Hepatic stellate cell (primary cell): ENCODE measurements at regions not wholly inside any gene's neighbourhood (a gene's known extent, or its start where the extent isn't known, plus 50 kb on each side); places are given as distances from the start of the nearest gene placed in this dataset.
"Not testable (repeated sequence)": the region's sequence is repeated elsewhere in the genome, so short reads cannot be mapped to it uniquely, and the experiment has no call there.

Experiments used
- DNase-seq: peaks from one replicate; pipeline ENCODE4 v3.0.0; 2011; ENCODE audit warnings: low spot score

- no peak for DNase-seq
Measured at GRCh38 chr13:69649063-69649392, 458.6 kb upstream of the ATXN8OS start.

GRCh38 chr13:69648340-69649062, 459.1 kb upstream of the ATXN8OS start:
- DNase-seq: no peak

DNA sequence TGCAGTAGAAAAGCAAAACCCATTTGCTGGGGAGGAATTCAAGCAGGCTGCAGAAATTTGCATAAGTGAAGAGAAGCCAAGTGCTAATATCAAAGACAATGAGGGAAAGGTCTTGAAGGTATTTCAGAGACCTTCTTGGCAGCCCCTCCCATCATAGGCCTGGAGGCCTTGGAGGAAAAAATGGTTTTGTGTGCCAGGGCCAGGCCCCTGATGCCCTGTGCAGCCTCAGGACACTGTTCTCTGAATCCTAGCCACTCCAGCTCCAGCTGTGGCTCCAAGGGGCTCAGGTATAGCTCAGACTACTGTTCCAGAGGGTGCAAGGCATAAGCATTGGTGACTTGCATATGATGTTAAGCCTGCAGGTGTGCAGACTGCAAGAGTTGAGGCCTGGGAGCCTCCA, 463.2 kb upstream of the ATXN8OS start:
- DNase-seq: no peak

DNA sequence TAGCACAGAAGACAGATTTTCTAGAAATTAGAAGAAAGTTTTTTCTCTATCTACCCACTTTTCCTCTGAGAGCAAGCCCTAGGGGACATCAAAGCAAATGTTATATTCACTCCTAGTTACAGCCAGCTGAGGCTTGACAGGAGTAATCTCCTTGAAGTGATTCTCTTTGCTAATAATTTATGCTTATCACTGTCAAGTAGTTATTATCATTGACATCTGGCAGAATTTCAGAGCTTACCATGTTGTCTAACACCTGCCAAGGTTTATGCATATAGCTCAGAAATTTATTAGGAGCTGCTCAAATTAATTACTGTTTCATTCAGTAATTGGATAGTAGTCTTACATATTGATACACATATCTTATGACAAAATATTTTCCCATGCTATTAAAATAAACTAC, 465.9 kb upstream of the ATXN8OS start:
- DNase-seq: no peak

DNA sequence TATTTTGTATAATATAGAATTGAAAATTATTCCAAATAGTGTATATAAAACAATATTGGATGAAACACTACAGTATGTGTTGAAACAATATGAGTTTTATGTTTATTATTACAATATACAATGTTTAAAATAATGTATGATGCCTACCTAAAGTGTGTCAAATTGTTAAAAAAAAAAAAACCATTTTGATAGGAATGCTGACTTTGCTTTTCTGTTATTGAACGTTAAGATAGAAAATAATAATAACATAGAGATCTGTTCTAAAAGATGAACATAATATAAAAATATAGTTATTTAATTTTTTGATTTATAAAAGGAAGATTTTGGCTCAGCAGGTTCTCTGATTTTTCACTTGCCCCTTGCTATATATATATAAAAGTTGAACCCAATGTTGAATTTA, 474.6 kb upstream of the ATXN8OS start:
- no peak for DNase-seq

DNA sequence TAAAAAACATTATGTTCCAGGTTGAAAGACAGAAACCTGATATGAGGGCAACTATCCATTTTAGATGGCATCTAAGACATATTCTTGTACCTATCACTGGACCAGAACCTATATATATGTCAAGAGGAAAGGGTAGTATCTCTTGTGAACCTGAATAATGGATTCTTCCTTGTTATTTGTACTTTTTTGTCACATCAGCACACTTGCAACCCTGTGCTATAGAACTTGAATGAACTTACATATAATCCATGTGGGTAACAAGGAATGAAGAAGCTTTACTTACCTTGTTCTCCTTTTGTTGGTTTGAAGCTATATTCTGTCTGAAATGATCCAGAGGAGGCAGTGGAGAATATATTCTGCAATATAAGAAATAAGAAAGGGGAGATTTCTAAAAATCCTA, 483.7 kb upstream of the ATXN8OS start:
- DNase-seq: no peak

- DNase-seq: no peak
Measured at GRCh38 chr13:69619651-69620050, 488.0 kb upstream of the ATXN8OS start.

GRCh38 chr13:69618838-69619237, 488.8 kb upstream of the ATXN8OS start:
- no peak for DNase-seq

- DNase-seq: no peak
Measured at GRCh38 chr13:69618393-69618792, 489.2 kb upstream of the ATXN8OS start.

DNA sequence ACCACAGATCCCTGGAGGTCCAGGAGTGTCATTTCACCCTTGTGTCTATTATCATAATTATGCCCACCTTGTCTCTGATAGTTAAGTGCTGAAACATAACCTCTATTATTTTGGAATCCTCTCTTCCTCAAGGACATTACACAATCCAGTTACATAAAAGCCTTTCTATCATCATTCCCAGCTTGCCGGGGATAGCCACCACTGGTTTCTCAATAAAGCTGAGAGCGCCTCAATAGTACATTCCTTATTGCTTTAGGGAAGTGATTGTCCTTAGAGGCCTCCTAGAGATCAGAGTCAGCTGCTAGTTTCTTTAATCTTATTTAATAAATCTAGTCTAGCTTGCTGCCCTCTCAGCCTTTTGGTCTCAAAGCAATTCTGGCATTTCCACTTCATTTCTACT, 490.0 kb upstream of the ATXN8OS start:
- no peak for DNase-seq

DNA sequence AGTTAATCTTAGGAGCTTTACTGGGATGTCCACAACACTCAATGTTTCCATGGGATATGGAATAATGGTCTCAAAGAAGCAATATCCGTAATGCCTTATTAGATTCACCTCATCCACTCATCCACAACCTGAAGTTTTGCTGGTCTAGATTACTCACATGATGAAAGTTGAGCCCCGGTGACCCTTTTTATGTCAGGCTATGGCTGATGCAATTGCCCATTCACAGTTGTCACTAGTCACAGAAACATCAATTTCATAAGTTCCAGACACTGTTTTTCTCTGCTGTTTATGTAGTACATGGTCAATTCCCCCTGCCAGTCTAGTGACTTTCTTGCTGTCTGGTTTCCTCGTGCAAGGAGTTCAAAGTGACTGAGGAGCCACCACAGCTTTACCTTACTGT, 491.2 kb upstream of the ATXN8OS start:
- DNase-seq: no peak

DNA sequence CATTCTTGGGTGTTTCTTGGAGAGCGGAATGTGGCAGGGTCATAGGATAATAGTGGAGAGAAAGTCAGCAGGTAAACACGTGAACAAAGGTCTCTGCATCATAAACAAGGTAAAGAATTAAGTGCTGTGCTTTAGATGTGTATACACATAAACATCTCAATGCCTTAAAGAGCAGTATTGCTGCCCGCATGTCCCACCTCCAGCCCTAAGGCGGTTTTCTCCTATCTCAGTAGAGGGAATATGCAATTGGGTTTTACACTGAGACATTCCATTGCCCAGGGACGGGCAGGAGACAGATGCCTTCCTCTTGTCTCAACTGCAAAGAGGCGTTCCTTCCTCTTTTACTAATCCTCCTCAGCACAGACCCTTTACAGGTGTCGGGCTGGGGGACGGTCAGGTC, 492.6 kb upstream of the ATXN8OS start:
- DNase-seq: not testable (repeated sequence)

DNA sequence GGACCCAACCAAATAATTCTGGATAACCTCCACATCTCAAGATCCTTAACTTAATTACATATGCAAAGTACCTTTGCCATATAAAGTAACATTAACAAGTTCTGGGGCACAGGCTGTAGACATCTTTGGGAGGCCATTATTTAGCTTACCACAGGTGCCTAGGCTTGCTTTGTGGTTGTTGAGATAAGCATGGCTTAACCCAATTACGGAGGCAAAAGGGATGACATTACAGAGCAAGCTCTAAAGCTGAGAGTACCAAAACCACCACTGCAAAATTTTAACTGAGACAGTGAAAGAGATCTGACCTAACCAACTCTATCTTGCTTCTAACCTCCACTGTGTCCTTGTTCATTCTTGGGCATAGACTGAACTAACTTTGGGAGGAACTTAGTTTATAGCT, 502.9 kb upstream of the ATXN8OS start:
- DNase-seq: no peak

DNA sequence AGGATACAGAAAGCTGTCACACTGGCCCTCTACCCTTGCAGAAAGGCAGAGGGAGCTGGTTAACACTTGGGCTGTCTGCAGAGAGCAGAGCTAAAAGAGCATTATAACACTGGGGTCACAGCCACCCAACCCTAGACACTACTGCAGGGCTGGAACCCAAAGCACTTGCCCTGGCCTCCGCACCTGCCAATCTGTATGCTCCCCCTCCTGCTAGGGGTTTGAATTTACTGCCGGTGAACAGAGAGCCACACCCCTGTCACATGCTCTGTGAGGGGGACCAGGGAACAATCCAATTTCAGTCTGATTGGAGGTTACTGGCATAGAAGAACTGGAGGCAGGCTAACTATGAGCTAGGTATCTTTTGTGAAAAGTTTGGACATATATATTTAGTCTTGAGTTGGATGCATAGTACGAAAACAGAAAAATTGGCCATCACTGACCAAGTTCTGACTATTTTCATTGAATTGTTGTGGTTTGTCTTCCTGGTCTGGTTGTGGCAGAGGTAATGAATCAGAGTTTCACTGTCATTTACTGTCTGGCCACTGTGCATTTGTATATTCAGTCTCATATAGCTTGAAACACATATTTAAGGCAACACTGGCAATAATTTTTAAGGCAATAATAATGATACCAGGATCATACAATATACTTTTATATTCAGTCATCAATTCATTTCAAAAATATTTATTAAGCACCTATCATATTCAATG, 504.3 kb upstream of the ATXN8OS start:
- no peak for DNase-seq

GRCh38 chr13:69601661-69602060, 506.0 kb upstream of the ATXN8OS start:
- no peak for DNase-seq

- DNase-seq: no peak
Measured at GRCh38 chr13:69600811-69601210, 506.8 kb upstream of the ATXN8OS start.

GRCh38 chr13:69597088-69597487, 510.5 kb upstream of the ATXN8OS start:
- no peak for DNase-seq

GRCh38 chr13:69595181-69595580, 512.4 kb upstream of the ATXN8OS start:
- no peak for DNase-seq

- DNase-seq: no peak
Measured at GRCh38 chr13:69591437-69591836, 516.2 kb upstream of the ATXN8OS start.

- no peak for DNase-seq
Measured at GRCh38 chr13:69589531-69590235, 517.9 kb upstream of the ATXN8OS start.

GRCh38 chr13:69585656-69586055, 522.0 kb upstream of the ATXN8OS start:
- DNase-seq: no peak

GRCh38 chr13:69580255-69580654, 527.4 kb upstream of the ATXN8OS start:
- no peak for DNase-seq

GRCh38 chr13:69579351-69579750, 528.3 kb upstream of the ATXN8OS start:
- no peak for DNase-seq
